Fibroblast of pulmonary artery (primary cell): ENCODE measurements at regions not wholly inside any gene's neighbourhood (a gene's known extent, or its start where the extent isn't known, plus 50 kb on each side); places are given as distances from the start of the nearest gene placed in this dataset.

Experiments
- DNase-seq: peaks from one replicate; pipeline ENCODE4 v3.0.0-alpha.2; 2010; ENCODE audit warnings: low read depth
- H3K4me3 ChIP-seq: replicated peaks from 2 replicates; pipeline ENCODE4 v1.5.1; 2011; ENCODE audit warnings: low read depth, mild to moderate bottlenecking, control low read depth, low read length, moderate library complexity
- CTCF ChIP-seq: IDR thresholded peaks from 2 replicates; pipeline ENCODE4 v1.5.1; 2011; ENCODE audit warnings: mild to moderate bottlenecking, control low read depth, low read length, inconsistent platforms; ENCODE audit errors: missing control alignments

- no peak overlapping the region for H3K4me3 ChIP-seq
- no peak for TF ChIP-seq CTCF
- no peak for DNase-seq
Measured at GRCh38 chr7:79734181-79734580, 280.7 kb upstream of the MAGI2 start.

GRCh38 chr7:79732535-79732934, 279.1 kb upstream of the MAGI2 start:
- no peak for DNase-seq
- no peak overlapping the region for H3K4me3 ChIP-seq
- no peak for TF ChIP-seq CTCF

DNA sequence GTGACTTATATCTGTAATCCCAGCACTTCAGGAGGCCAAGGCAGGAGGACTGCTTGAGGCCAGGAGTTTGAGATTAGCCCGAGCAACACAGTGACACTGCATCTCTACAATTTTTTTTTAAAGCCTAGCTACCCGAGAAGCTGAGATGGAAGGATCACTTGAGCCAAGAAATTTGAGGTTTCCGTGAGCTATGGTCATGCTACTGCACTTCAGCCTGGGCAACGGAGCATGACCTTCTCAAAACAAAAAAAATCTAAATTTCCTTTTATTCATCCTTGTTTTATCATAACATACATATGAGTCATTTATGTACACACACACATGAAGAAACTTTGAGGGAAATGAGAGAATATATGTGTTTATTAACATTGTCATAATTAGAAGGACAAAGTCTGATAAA, 277.5 kb upstream of the MAGI2 start:
- DNase-seq, result no peak
- no peak overlapping the region for H3K4me3 ChIP-seq
- TF ChIP-seq CTCF, result no peak

DNA sequence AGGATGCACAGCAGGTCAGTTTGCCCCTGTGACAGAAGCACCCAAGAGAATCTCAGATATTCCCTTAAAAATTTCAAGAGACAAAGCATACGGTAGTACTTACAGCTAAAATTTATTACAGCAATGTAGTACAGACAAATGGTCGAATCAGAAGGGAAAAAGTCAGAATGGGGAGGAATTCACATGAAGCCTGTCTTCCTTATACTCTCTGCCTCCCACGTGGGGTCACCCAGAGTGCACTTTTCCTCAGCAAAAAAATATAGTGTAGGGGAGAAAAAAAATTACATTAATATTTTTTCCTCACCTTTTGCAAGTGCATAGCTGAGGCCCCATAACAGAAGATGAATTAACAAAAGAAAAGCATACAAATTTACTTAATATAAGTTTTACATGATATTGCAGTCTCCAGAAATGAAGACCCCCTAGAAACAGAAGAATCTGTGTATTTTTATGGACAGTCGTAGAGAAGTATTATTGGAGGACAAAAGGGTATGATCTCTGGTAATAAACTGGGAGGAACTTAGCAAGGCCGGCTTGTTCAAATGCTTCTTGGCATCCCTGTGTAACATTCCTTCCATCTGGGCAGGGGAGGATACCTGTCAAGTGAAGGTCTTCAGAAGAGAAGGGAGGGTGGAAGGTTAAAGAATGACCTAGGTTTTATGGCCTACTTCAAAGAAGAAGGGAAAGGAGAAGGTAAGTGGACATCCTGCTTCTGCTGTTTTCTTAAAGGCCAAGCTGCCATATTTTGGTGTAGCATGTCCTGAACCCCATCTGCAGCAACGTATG, 270.6 kb upstream of the MAGI2 start:
- DNase-seq, result no peak
- no peak for TF ChIP-seq CTCF
- no peak overlapping the region for H3K4me3 ChIP-seq

GRCh38 chr7:79722217-79722616, 268.8 kb upstream of the MAGI2 start:
- no peak for DNase-seq
- no peak for TF ChIP-seq CTCF
- H3K4me3 ChIP-seq, result no peak overlapping the region

DNA sequence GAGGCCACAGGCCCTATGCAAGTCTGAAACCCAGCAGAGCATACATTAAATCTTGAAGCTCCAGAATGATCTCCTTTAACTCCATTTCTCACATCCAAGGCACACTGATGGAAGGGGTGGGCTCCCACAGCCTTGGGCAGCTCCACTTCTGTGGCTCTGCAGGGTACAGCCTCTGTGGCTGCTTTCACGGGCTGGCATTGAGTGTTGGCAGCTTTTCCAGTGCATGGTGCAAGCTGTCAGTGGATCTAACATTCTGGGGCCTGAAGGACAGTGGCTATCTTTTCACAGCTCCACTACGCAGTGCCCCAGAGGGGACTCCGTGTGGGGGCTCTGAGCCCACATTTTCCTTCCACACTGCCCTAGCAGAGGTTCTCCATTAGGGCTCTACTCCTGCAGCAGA, 265.7 kb upstream of the MAGI2 start:
- no peak overlapping the region for H3K4me3 ChIP-seq

More for the DNA sequence above, 265.7 kb upstream of the MAGI2 start:
- TF ChIP-seq CTCF, result no peak
- no peak for DNase-seq
